SK-N-SH treated with all-trans-retinoic acid at 6 μM for 48 hours (cell line): ENCODE measurements at regions not wholly inside any gene's neighbourhood (a gene's known extent, or its start where the extent isn't known, plus 50 kb on each side); places are given as distances from the start of the nearest gene placed in this dataset.

Experiments
- BACH2 ChIP-seq: fragments of 250-450 bp; sonication (Bioruptor Pico); IDR thresholded peaks from 2 replicates; pipeline ENCODE4 v1.9.0; 2021; ENCODE audit warnings: mild to moderate bottlenecking, borderline replicate concordance
- ISL1 ChIP-seq: fragments of 250-450 bp; sonication (Bioruptor Pico); IDR thresholded peaks from 2 replicates; pipeline ENCODE4 v2.1.2; 2022; ENCODE audit warnings: mild to moderate bottlenecking, moderate library complexity
- OSR1 ChIP-seq: fragments of 250-450 bp; sonication (Bioruptor Pico); IDR thresholded peaks from 2 replicates; pipeline ENCODE4 v1.8.0; 2022; ENCODE audit warnings: moderate library complexity, mild to moderate bottlenecking, inconsistent platforms
- POU6F1 ChIP-seq: fragments of 250-450 bp; sonication (Bioruptor Pico); IDR thresholded peaks from 2 replicates; pipeline ENCODE4 v1.8.0; 2021; ENCODE audit warnings: low read depth, mild to moderate bottlenecking, moderate library complexity, borderline replicate concordance
- ZC3H10 ChIP-seq: fragments of 250-450 bp; sonication (Bioruptor Pico); IDR thresholded peaks from 2 replicates; pipeline ENCODE4 v1.5.1; 2021; ENCODE audit warnings: mild to moderate bottlenecking, moderate library complexity
- ZFP3 ChIP-seq: fragments of 250-450 bp; sonication (Bioruptor Pico); IDR thresholded peaks from 2 replicates; pipeline ENCODE4 v1.5.0; 2020; ENCODE audit warnings: mild to moderate bottlenecking, moderate library complexity
- ZFP30 ChIP-seq: fragments of 450-650 bp; formaldehyde crosslinking; IDR thresholded peaks from 2 replicates; pipeline ENCODE4 v1.5.0; 2022; ENCODE audit warnings: mild to moderate bottlenecking, moderate library complexity

GRCh38 chr3:74059301-74059922, 434.7 kb upstream of the PDZRN3 start:
- TF ChIP-seq ZFP3 (CRISPR knock-in tag) (no peak), POU6F1 (CRISPR knock-in tag) (no peak), OSR1 (CRISPR knock-in tag) (no peak), ISL1 (CRISPR knock-in tag) (no peak), BACH2 (no peak), ZFP30 (CRISPR knock-in tag) (no peak), ZC3H10 (no peak)
